PC-3 (cell line): ENCODE measurements at regions not wholly inside any gene's neighbourhood (a gene's known extent, or its start where the extent isn't known, plus 50 kb on each side); places are given as distances from the start of the nearest gene placed in this dataset.

Experiments used
- ATAC-seq: fragments of 200-7000 bp; cut with Tn5 transposase; 2 replicates; pipeline ENCODE4 v1.9.1; 2020; ENCODE audit warnings: mild to moderate bottlenecking, moderate library complexity
- BruUV-seq: library from RNA; stranded (reverse); fragments of 400-500 nt; replicated peaks from 2 replicates; lab custom pipeline; 2021; lab: Mats Ljungman, UMichigan
- CTCF ChIA-PET: fragments of 300-600 bp; sonication (Branson Sonifier 250); formaldehyde crosslinking; loops from one replicate; lab custom pipeline; 2022; ENCODE audit warnings: antibody characterized with exemption; lab: Charles Lee
- POLR2A ChIA-PET: fragments of 300-600 bp; sonication (Branson Sonifier 250); formaldehyde crosslinking; loops from one replicate; lab custom pipeline; 2022; ENCODE audit warnings: antibody characterized with exemption; ENCODE audit not compliant: unreplicated experiment; lab: Charles Lee
- DNase-seq: peaks from one replicate; pipeline ENCODE4 v3.0.0-alpha.2; 2015
- H2AFZ ChIP-seq: fragments of 300-600 bp; sonication (generic); 2 replicates; pipeline ENCODE4 v1.6.0; 2016; ENCODE audit warnings: antibody characterized with exemption, low read length
- H3F3A ChIP-seq: fragments of 300-600 bp; sonication (generic); one replicate; pipeline ENCODE4 v1.6.0; 2017; ENCODE audit warnings: antibody characterized with exemption, low read length, control low read depth, mild to moderate bottlenecking; ENCODE audit not compliant: unreplicated experiment
- H3K27ac ChIP-seq: fragments of 300-600 bp; sonication (generic); 2 replicates; pipeline ENCODE4 v1.5.1; 2016; ENCODE audit warnings: mild to moderate bottlenecking, low read length
- H3K27me3 ChIP-seq: fragments of 300-600 bp; sonication (generic); 2 replicates; pipeline ENCODE4 v1.6.1; 2016; ENCODE audit warnings: low read length, mixed read lengths
- H3K36me3 ChIP-seq: fragments of 300-600 bp; sonication (generic); 2 replicates; pipeline ENCODE4 v1.6.1; 2016; ENCODE audit warnings: low read depth, mixed run types, low read length, mixed read lengths
- H3K4me1 ChIP-seq: fragments of 300-600 bp; sonication (generic); 2 replicates; pipeline ENCODE4 v1.5.1; 2016; ENCODE audit warnings: low read length; ENCODE audit not compliant: insufficient read depth
- H3K4me2 ChIP-seq: fragments of 300-600 bp; sonication (generic); 2 replicates; pipeline ENCODE4 v1.6.0; 2016; ENCODE audit warnings: low read length
- H3K4me3 ChIP-seq: fragments of 300-600 bp; sonication (generic); 2 replicates; pipeline ENCODE4 v1.5.1; 2016; ENCODE audit warnings: mild to moderate bottlenecking, low read length, mixed read lengths
- H3K79me2 ChIP-seq: fragments of 300-600 bp; sonication (generic); 2 replicates; pipeline ENCODE4 v1.6.1; 2017; ENCODE audit warnings: low read length, mixed read lengths
- H3K9ac ChIP-seq: fragments of 300-600 bp; sonication (generic); 2 replicates; pipeline ENCODE4 v1.6.0; 2016; ENCODE audit warnings: mild to moderate bottlenecking, low read length
- H3K9me2 ChIP-seq: fragments of 300-600 bp; sonication (generic); replicated peaks from 2 replicates; pipeline ENCODE4 v1.6.1; 2016; ENCODE audit warnings: mixed run types, low read length, mixed read lengths
- H3K9me3 ChIP-seq: fragments of 300-600 bp; sonication (generic); 2 replicates; pipeline ENCODE4 v1.6.1; 2016; ENCODE audit warnings: low read length, mixed read lengths
- H4K20me1 ChIP-seq: fragments of 300-600 bp; sonication (generic); 2 replicates; pipeline ENCODE4 v1.6.1; 2016; ENCODE audit warnings: low read length, mixed read lengths
- CTCF ChIP-seq: fragments of 300-600 bp; sonication (generic); conservative IDR thresholded peaks from 2 replicates; pipeline ENCODE4 v1.5.1; 2017; ENCODE audit warnings: antibody characterized with exemption, low read depth, mild to moderate bottlenecking, low read length
- EZH2 ChIP-seq: fragments of 300-600 bp; sonication (generic); IDR thresholded peaks from one replicate; pipeline ENCODE4 v1.6.1; 2017; ENCODE audit warnings: antibody characterized with exemption, mild to moderate bottlenecking, low read length; ENCODE audit not compliant: unreplicated experiment
- EZH2phosphoT487 ChIP-seq: fragments of 300-600 bp; sonication (generic); IDR thresholded peaks from 2 replicates; pipeline ENCODE4 v1.6.1; 2018; ENCODE audit warnings: mild to moderate bottlenecking, antibody characterized with exemption, low read length, borderline replicate concordance
- intact Hi-C: fragments of 100-400 bp; cut with micrococcal nuclease; formaldehyde crosslinking; loops from 2 replicates; pipeline ENCODE4 v1.9.0; 2023

- intact Hi-C loops = loop anchor here (1.0 kb wide), 2 partner anchors 105 to 176 kb away; no protein-coding TSS in a partner anchor
- no peaks in the 10 kb centered on the region for H3F3A ChIP-seq
- no peak overlapping the region; the same call in 1 of the 2 replicates for H2AFZ ChIP-seq
- H3K27me3 ChIP-seq = no peaks in the 10 kb centered on the region
- peaks cover 29% of the 10 kb centered on the region for H3K4me1 ChIP-seq
- BruUV-seq = no TSS peak
- H3K9me2 ChIP-seq = no peaks in the 10 kb centered on the region
- no peaks in the 10 kb centered on the region for H3K36me3 ChIP-seq
- DNase-seq = peak; percentile 73
- ChIA-PET CTCF (no interaction called here), POLR2A (no interaction called here)
- ATAC-seq = peak; percentile 58
- H3K9ac ChIP-seq = no peak overlapping the region
- no peaks in the 10 kb centered on the region for H4K20me1 ChIP-seq
- 0 out of 2 replicates have a peak overlapping the region, but pooled peaks have one; percentile 3 for H3K27ac ChIP-seq
- H3K4me2 ChIP-seq = peak overlapping the region; percentile 78
- TF ChIP-seq CTCF (peak; percentile 36), EZH2 (no peak)
- H3K9me3 ChIP-seq = no peaks in the 10 kb centered on the region
- H3K4me3 ChIP-seq = no peak overlapping the region
- H3K79me2 ChIP-seq = no peaks in the 10 kb centered on the region
Observed at GRCh38 chr11:123302751-123303195, 107.7 kb upstream of the CLMP start.

DNA sequence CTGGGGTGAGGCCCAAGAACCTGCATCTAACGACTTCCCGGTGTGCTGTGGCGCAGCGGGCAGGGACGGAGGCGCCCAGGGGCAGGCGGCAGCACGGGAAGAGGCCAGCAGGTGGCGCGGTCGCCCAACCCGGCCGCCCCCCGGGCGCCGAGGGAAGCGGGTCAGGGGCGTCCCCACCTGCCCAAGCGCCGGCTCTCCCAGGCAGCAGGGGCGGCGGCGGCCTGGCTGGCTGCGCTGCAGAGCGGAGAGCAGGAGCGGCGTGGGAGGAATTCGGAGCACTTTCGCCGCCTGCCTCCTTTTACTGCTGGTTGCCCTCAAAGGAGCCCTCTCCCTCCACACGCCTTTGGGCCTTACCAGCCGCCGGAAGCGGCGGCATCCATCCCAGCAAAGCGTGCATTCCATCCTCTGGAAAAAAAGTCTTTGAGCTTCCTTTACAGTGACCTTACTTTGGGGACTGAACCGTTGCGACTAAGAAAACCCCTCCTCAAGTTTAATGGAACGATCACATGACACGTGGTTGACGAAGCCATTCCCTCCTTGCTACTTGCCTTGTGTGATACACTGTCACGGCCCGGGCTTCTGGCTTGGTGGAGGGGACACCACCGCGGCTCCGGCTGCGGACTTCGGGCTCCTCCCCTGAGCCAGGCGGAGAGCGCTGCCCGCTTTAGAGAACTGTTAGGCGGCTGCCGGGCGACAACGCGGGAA is 106.8 kb upstream of the CLMP start:
- H3K27me3 ChIP-seq = no peaks in the 10 kb centered on the region
- no peaks in the 10 kb centered on the region for H3K9me3 ChIP-seq
- ChIA-PET CTCF (no interaction called here), POLR2A (no interaction called here)
- H3K9ac ChIP-seq = peak overlapping the region; percentile 45
- peak overlapping the region; percentile 78 for H3K4me2 ChIP-seq
- peak; percentile 72 for DNase-seq
- no peaks in the 10 kb centered on the region for H3K9me2 ChIP-seq
- H4K20me1 ChIP-seq = no peaks in the 10 kb centered on the region
- H3K79me2 ChIP-seq = no peaks in the 10 kb centered on the region
- H3F3A ChIP-seq = no peaks in the 10 kb centered on the region
- BruUV-seq = no TSS peak
- intact Hi-C loops = loop anchor here (1.0 kb wide), 2 partner anchors 105 to 176 kb away; no protein-coding TSS in a partner anchor
- no peaks in the 10 kb centered on the region for H3K36me3 ChIP-seq
- ATAC-seq = peak; percentile 79
- peak overlapping the region; percentile 73 for H2AFZ ChIP-seq
- peak overlapping the region; percentile 55 for H3K4me3 ChIP-seq
- TF ChIP-seq EZH2phosphoT487 = no peak
- TF ChIP-seq EZH2 = no peak
- TF ChIP-seq CTCF = peak; percentile 95
- H3K4me1 ChIP-seq = peaks cover 29% of the 10 kb centered on the region
- no peak overlapping the region; the same call in 1 of the 2 replicates for H3K27ac ChIP-seq
